T-helper 17 cell (primary cell): ENCODE measurements at regions not wholly inside any gene's neighbourhood (a gene's known extent, or its start where the extent isn't known, plus 50 kb on each side); places are given as distances from the start of the nearest gene placed in this dataset.
"Not testable (repeated sequence)": the region's sequence is repeated elsewhere in the genome, so short reads cannot be mapped to it uniquely, and the experiment has no call there.

Experiments
- ATAC-seq: fragments of 150-1000 bp; cut with Tn5 transposase; 2 replicates; pipeline ENCODE4 v1.10.0; 2021; ENCODE audit warnings: mild to moderate bottlenecking, moderate library complexity
- DNase-seq, 3 donors: peaks; one replicate each; pipeline versions ENCODE4 v3.0.0 to v3.0.0-alpha.2; 2020 to 2021
- H3K9me3 ChIP-seq: one replicate; pipeline ENCODE4 v1.7.0; 2013; ENCODE audit warnings: low read length, mild to moderate bottlenecking; ENCODE audit not compliant: control insufficient read depth, poor library complexity, severe bottlenecking
- H3K27ac Mint-ChIP-seq: one replicate; pipeline ENCODE4 v1.8.0; 2022; ENCODE audit warnings: mild to moderate bottlenecking, moderate library complexity, mixed read lengths
- H3K27me3 Mint-ChIP-seq: one replicate; pipeline ENCODE4 v1.8.0; 2022; ENCODE audit warnings: mixed read lengths
- H3K36me3 Mint-ChIP-seq: one replicate; pipeline ENCODE4 v1.8.0; 2022; ENCODE audit warnings: low read depth, mixed read lengths
- H3K4me1 Mint-ChIP-seq: one replicate; pipeline ENCODE4 v1.8.0; 2022; ENCODE audit warnings: mild to moderate bottlenecking, mixed read lengths
- H3K4me3 Mint-ChIP-seq: one replicate; pipeline ENCODE4 v1.8.0; 2022; ENCODE audit warnings: mild to moderate bottlenecking, moderate library complexity, mixed read lengths

DNA sequence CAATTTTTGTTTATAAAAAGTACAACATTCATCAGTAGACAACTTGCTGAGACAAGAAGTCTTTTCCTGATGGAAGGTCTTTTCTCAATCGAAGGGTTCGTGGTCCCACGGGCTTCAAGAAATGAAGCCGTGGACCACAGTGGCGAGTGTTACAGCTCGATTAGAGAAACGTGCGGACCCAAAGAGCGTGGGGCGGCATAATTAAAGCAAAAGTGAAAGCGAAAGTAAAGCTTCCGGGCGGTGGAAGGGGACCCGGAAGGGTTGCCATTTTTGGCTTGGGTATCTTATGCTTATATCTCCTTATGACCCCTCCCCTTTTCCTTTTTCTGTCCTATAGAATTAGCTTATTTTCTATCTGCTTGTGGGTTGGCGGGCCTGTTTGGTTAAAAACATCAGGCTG lies 2309.4 kb upstream of the ACO1 start:
- no peak for DNase-seq
- peak overlapping the region; percentile 26 for H3K4me3 Mint-ChIP-seq
- H3K4me1 Mint-ChIP-seq: peaks cover 4% of the 10 kb centered on the region
- H3K36me3 Mint-ChIP-seq: no peaks in the 10 kb centered on the region
- ATAC-seq: peak; percentile 27
- no peaks in the 10 kb centered on the region for H3K9me3 ChIP-seq
- no peak overlapping the region for H3K27ac Mint-ChIP-seq
- H3K27me3 Mint-ChIP-seq: no peaks in the 10 kb centered on the region

DNA sequence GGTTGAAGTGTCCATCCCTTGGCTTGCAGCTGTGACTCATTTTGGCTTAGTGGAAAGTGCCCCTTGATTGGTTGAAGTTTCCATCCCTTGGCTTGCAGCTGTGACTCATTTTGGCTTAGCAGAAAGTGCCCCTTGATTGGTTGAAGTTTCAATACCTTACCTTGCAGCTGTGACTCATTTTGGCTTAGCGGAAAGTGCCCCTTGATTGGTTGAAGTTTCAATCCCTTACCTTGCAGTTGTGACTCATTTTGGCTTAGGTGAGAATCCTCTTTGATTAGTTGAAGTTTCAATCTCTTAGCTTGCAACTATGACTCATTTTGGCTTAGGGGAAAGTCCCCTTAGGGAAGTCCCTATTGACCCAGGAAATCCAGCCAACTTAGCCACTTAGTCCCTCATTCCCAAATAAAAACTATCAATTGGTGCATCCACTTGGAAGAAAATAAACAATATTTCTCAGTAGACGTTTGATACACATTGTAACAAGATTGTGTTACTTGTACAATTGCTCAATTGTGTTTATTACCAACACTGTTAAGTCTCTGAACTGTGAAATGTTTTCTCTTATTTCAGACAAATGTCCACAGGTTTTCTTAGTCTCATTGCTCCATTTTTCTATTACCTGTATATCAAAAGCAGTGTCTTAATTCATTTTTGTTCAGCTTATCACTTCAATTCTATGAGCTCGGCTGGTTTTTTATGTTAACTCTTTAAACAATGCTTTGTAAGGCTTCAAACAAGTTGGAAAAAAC lies 2308.8 kb upstream of the ACO1 start:
- peak; percentile 49 for ATAC-seq
- Mint-ChIP-seq H3K27me3 (no peaks in the 10 kb centered on the region), H3K4me1 (peaks cover 4% of the 10 kb centered on the region), H3K36me3 (no peaks in the 10 kb centered on the region), H3K4me3 (no peak overlapping the region), H3K27ac (no peak overlapping the region)
- DNase-seq: no peak
- no peaks in the 10 kb centered on the region for H3K9me3 ChIP-seq

DNA sequence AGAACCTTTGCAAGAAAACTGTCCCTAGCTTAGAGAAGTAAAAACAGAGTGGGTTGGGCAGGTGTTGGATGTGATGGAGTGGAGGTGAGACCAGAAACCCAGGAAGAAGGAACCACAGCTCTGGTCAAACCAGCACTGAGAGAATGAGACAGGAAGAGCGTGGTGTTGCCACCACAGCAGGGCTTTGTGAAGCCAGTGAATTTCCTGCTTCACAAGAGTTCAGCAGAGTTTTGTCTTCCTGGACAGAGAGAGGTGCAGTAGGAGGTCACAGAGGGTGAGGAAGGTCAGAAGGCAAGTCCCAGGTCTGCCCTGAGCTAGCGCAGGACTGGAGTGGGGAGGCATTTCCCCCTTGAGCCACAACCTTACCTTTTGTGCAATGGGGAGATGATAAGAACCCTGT lies 2306.2 kb upstream of the ACO1 start:
- no peak overlapping the region for H3K27ac Mint-ChIP-seq
- DNase-seq (no peak), ATAC-seq (peak; percentile 10)
- peaks cover 2% of the 10 kb centered on the region for H3K4me1 Mint-ChIP-seq
- H3K27me3 Mint-ChIP-seq: no peaks in the 10 kb centered on the region
- H3K4me3 Mint-ChIP-seq: no peak overlapping the region
- no peaks in the 10 kb centered on the region for H3K9me3 ChIP-seq
- no peaks in the 10 kb centered on the region for H3K36me3 Mint-ChIP-seq

DNA sequence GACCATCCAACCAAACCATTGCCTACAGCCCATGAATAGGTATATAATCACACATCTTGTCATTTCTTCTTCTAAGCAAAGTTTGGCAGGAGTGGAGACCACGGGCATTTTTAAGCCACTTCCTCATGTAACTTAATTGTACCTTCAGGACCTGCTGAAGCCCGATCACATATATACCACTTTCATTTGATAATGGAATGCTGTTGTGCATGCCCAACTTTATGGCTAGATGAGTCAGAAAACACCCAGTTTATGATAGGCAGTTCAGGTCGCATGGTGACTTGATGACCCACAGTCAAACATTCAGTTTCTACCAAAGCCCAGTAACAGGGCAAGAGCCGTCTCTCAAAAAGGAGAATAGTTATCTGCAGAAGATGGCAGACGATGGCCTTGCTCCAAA lies 2295.0 kb upstream of the ACO1 start:
- Mint-ChIP-seq H3K4me1 (no peaks in the 10 kb centered on the region), H3K27ac (no peak overlapping the region), H3K36me3 (no peaks in the 10 kb centered on the region), H3K27me3 (no peaks in the 10 kb centered on the region), H3K4me3 (no peak overlapping the region)
- peaks cover 3% of the 10 kb centered on the region for H3K9me3 ChIP-seq
- DNase-seq (no peak), ATAC-seq (no peak)

DNA sequence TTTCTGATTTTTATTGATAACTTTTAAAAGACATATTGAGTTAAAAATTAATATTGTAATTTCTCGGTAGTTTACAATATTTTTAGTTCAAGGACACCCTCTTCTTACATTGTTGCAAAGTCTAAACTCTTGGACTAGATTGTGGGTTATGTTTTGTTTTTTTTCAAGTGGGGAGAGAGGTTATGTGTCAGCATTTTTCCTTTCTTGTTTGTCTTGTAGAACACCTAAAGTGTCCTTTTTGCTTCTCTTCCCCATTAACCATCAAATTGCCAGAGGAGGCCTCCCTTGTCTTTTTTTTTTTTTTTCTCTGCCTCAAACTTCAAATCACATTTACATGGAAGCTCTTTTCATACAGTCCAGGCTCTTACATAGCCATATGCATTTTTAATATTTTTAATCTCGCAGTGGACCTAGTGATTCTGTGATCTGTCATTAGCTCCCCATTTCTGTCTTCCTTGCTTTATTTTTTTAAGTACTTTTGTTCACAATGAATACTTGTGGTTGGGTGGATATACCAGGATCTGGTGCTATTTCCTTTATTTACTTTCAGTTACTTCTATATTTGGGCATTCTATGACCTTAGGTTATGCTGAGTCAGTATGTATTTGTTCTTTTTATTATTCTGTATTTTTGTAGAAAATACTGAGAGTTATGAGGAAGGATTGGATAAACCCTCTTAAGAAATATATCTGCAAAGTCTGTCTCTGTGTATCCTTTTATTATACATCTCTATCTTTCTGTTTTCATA lies 2280.6 kb upstream of the ACO1 start:
- no peaks in the 10 kb centered on the region for H3K27me3 Mint-ChIP-seq
- ATAC-seq (no peak), DNase-seq (no peak)
- no peaks in the 10 kb centered on the region for H3K4me1 Mint-ChIP-seq
- no peaks in the 10 kb centered on the region for H3K9me3 ChIP-seq
- H3K4me3 Mint-ChIP-seq: no peak overlapping the region
- H3K27ac Mint-ChIP-seq: no peak overlapping the region
- H3K36me3 Mint-ChIP-seq: peaks cover 3% of the 10 kb centered on the region

DNA sequence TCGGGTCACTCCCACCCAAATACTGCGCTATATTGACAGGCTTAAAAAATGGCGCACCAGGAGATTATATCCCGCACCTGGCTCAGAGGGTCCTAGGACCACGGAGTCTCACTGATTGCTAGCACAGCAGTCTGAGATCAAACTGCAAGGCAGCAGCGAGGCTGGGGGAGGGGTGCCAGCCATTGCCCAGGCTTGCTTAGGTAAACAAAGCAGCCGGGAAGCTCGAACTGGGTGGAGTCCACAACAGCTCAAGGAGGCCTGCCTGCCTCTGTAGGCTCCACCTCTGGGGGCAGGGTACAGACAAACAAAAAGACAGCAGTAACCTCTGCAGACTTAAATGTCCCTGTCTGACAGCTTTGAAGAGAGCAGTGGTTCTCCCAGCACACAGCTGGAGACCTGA lies 2277.3 kb upstream of the ACO1 start:
- H3K36me3 Mint-ChIP-seq, ATAC-seq, H3K9me3 ChIP-seq, H3K27ac Mint-ChIP-seq, H3K27me3 Mint-ChIP-seq, DNase-seq, H3K4me3 Mint-ChIP-seq, H3K4me1 Mint-ChIP-seq: not testable (repeated sequence)

DNA sequence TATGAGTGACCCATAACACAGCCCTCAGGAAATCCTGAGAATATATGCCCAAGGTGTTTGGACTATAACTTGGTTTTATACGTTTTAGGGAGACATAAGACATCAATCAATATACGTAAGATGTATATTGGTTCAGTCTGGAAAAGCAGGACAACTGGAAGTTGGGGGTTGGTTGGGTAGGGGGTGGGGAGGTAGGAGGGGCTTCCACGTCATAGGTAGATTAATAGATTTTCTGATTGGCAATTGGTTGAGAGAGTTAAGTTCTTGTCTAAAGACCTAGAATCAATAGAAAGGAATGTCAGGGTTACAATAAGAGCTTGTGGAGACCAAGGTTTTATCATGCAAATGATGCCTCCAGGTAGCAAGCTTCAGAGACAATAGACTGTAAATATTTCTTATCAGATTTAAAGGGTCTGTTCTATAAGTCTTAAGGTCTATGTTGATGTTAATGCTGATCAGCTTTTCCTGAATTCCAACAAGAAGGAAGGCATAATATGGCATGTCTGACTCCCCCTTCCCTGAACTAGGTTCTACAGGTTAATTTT lies 2267.7 kb upstream of the ACO1 start:
- ATAC-seq: no peak
- Mint-ChIP-seq H3K4me3 (no peak overlapping the region), H3K4me1 (no peaks in the 10 kb centered on the region), H3K27ac (no peak overlapping the region), H3K36me3 (no peaks in the 10 kb centered on the region), H3K27me3 (no peaks in the 10 kb centered on the region)
- DNase-seq: no peak
- H3K9me3 ChIP-seq: no peaks in the 10 kb centered on the region

DNA sequence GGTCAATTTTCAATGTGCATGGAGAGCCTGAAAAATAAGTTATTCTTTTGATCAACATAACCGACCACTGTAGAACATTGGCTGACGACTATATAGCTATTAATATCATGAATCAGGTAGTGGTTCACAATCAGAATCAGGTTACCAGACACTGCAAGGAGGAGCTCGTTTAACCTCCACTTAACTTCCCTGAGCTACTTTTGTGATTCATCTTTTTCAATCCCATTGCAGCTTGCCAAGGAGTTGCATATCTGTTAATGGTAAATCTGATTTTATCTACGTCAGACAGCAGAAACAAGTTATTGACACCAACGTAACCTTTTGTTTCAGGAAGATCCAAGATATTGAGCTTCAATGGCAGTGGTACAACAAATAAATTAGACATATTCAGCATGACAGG lies 2263.8 kb upstream of the ACO1 start:
- H3K27ac Mint-ChIP-seq: no peak overlapping the region
- no peaks in the 10 kb centered on the region for H3K27me3 Mint-ChIP-seq
- H3K4me3 Mint-ChIP-seq: no peak overlapping the region
- no peaks in the 10 kb centered on the region for H3K36me3 Mint-ChIP-seq
- ATAC-seq: no peak
- H3K9me3 ChIP-seq: no peaks in the 10 kb centered on the region
- DNase-seq: no peak
- H3K4me1 Mint-ChIP-seq: no peaks in the 10 kb centered on the region

DNA sequence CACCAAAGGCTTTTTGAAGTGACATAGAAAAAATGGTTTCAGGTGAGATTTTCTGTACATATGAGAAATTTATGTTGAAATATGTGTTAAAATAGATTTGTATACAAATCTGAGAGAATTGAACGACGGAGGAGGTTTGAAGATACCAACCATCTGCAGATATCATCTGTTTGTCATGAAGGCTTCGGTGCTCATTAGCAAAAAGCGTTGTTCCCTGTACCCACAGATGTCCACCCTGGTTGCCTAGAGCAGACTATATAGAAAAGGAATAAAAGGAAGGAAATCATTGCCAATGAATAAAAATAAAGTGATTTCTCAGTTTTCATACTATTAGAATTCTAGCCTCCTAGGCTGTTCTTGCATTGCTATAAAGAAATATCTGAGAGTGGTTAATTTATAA lies 2262.8 kb upstream of the ACO1 start:
- Mint-ChIP-seq H3K27ac (no peak overlapping the region), H3K27me3 (no peaks in the 10 kb centered on the region), H3K4me3 (no peak overlapping the region), H3K4me1 (no peaks in the 10 kb centered on the region), H3K36me3 (no peaks in the 10 kb centered on the region)
- DNase-seq: no peak
- no peaks in the 10 kb centered on the region for H3K9me3 ChIP-seq
- ATAC-seq: no peak

DNA sequence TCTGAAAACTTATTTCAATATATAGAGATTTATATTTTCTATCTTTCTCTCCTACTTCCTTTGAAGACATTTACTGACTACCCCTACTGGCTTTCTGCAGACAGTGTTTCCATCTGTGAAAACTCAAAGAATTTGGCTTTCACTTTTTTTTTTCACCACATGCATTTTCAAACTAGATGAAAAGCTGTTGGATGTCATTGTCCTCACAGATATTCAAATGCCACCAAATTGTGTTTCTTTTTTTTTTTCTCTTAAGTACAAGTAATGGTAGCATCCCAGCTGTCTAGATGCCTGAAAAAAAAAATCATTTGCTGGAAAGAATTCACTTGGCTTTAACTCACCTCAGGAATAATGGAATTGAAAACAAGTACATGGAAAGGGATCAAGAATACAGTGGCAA lies 2258.6 kb upstream of the ACO1 start:
- no peaks in the 10 kb centered on the region for H3K27me3 Mint-ChIP-seq
- H3K9me3 ChIP-seq: no peaks in the 10 kb centered on the region
- no peak overlapping the region for H3K27ac Mint-ChIP-seq
- DNase-seq: no peak
- H3K4me3 Mint-ChIP-seq: no peak overlapping the region
- no peak for ATAC-seq
- no peaks in the 10 kb centered on the region for H3K36me3 Mint-ChIP-seq
- H3K4me1 Mint-ChIP-seq: no peaks in the 10 kb centered on the region

DNA sequence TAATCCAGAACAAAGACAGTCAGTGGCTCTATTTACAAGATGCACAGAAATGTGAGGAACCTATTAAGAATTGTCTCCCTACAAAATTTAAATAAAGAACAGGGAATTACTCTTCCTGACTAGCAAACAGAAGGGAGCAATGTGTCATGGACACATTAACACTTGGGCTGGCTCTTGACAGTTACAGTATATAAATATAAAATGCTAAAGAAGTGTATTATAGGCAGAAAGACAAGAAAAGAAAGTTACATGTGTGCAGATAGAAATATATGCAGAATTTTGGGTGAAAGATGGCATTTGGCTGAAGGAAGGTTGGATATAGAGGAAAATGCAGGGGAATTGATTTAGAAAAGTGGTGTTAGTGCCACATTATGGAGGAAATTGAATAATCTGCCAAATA lies 2257.1 kb upstream of the ACO1 start:
- Mint-ChIP-seq H3K4me1 (no peaks in the 10 kb centered on the region), H3K27ac (no peak overlapping the region), H3K27me3 (no peaks in the 10 kb centered on the region), H3K4me3 (no peak overlapping the region), H3K36me3 (no peaks in the 10 kb centered on the region)
- DNase-seq (no peak), ATAC-seq (no peak)
- H3K9me3 ChIP-seq: no peaks in the 10 kb centered on the region

DNA sequence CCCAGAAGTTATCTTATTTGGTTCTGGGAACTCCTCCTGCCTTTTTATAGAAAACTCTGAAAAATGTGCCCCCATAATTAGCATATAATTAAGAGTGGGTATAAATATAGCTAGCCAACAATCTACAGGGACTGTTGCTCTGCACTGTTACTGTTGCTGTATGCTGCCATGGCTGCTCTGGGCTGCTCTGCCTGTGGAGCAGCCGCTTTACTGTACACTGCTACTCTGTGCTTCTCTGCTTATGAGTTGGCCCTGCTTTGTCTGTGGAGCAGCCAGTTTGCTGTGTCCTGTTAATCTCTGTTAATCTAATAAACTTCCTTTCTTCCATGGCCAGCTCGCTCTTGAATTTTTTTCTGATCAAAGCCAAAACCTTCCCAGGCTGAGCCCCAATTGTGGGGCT lies 2244.0 kb upstream of the ACO1 start:
- H3K27me3 Mint-ChIP-seq: no peaks in the 10 kb centered on the region
- H3K4me1 Mint-ChIP-seq: no peaks in the 10 kb centered on the region
- ATAC-seq (no peak), DNase-seq (no peak)
- H3K9me3 ChIP-seq: no peaks in the 10 kb centered on the region
- H3K36me3 Mint-ChIP-seq: no peaks in the 10 kb centered on the region
- no peak overlapping the region for H3K4me3 Mint-ChIP-seq
- H3K27ac Mint-ChIP-seq: no peak overlapping the region

DNA sequence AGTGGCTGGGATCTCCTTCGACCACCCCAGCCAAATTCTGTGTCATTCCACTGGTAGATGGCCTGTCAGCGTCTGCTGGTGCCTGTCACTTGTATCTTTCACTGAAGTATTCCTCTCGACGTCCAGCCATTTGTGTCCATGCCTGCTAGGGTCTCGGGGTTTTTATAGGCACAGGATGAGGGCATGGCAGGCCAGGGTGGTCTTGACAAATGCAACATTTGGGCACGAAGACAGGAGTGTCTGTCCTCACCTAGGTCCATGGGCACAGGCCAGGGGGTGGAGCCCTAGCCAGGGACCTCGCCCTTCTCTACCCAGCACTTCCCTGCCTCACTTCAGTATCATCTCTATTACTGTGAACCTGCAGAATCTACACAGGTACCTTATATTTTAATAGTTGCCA lies 2223.9 kb upstream of the ACO1 start:
- Mint-ChIP-seq H3K4me3 (no peak overlapping the region), H3K27me3 (no peaks in the 10 kb centered on the region), H3K36me3 (no peaks in the 10 kb centered on the region), H3K4me1 (no peaks in the 10 kb centered on the region), H3K27ac (no peak overlapping the region)
- no peak for DNase-seq
- H3K9me3 ChIP-seq: no peaks in the 10 kb centered on the region
- ATAC-seq: no peak

DNA sequence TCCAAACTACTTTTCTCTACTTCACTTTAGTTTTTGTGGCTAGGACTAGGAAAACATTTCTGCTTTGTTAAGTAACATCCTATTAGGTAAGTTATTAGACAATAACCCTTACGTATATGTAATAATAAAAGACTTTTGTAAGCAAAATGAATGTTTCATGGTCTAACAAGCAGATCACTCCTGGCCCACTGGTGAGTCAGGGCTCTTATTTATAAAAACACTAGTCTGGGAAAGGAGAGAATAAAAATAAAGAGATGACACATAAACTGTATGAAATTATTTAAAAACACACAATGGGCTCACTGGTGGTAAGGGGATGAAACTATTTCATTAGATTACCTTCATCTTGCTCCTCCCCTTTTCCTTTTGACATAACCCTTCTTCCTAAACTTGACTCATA lies 2212.2 kb upstream of the ACO1 start:
- no peak for ATAC-seq
- H3K27me3 Mint-ChIP-seq: no peaks in the 10 kb centered on the region
- no peaks in the 10 kb centered on the region for H3K9me3 ChIP-seq
- H3K4me1 Mint-ChIP-seq: no peaks in the 10 kb centered on the region
- no peaks in the 10 kb centered on the region for H3K36me3 Mint-ChIP-seq
- H3K4me3 Mint-ChIP-seq: no peak overlapping the region
- no peak for DNase-seq
- H3K27ac Mint-ChIP-seq: no peak overlapping the region
